HG03108 (cell line): ENCODE measurements at regions not wholly inside any gene's neighbourhood (a gene's known extent, or its start where the extent isn't known, plus 50 kb on each side); places are given as distances from the start of the nearest gene placed in this dataset.
A peak's percentile ranks its signal among the peaks of the same experiment; 100 is the strongest.

ENCODE experiments used
- ATAC-seq: cut with Tn5 transposase; IDR thresholded peaks from one replicate; pipeline ENCODE4 v1.9.1; 2021; ENCODE audit warnings: moderate library complexity; ENCODE audit not compliant: unreplicated experiment

DNA sequence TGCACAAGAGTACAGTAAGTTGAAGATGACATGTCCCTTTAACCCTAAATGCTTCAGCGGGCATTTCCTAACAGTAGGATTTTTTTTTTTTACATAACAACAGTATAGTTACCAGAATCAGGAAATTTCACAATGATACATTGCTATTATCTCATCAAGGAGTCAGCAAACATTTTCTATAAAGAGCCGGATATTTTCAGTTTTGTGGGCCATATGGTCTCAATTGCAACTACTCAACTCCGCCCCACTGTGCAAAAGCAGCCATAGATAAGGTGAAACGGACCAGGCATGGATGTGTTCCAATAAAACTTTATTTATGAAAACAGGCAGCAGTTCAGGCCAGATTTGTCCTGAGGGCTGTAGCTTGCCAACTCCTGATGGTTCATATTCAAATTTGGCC is 130.6 kb downstream of the SMAD6 start:
- ATAC-seq, result no peak

DNA sequence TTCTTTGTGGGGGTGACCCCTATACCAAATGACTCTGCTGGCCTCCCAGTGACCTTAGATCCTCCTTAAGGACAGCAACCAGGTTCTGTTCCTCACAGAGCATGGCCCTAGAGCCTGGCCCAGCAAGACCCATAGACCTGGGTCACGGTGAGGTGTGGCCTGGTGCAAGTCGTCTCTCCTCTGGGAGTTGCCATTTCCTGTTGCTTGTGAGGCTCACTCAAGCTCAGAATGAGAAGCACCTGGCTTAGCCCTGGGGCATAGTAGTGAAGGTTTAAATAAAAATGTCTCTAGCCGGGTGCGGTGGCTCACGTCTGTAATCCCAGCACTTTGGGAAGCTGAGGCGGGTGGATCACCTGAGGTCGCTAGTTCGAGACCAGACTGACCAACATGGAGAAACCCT is 131.3 kb downstream of the SMAD6 start:
- ATAC-seq, result peak; percentile 50

DNA sequence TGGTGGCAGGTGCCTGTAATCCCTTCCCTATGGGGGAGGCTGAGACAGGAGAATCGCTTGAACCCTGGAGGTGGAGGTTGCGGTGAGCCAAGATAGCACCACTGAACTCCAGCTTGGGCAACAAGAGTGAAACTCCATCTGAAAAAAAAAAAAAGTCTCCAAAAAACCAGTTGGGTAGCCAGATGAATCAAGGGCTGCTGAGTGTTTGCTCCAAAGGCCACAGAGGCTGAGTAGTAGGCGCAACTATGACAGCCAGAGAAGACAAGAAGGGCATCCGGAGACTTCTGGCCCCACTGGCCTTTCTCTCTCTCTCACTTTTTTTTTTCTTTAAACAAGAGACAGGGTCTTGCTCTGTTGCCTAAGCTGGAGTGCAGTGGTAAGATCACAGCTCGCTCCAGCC is 131.8 kb downstream of the SMAD6 start:
- no peak for ATAC-seq

DNA sequence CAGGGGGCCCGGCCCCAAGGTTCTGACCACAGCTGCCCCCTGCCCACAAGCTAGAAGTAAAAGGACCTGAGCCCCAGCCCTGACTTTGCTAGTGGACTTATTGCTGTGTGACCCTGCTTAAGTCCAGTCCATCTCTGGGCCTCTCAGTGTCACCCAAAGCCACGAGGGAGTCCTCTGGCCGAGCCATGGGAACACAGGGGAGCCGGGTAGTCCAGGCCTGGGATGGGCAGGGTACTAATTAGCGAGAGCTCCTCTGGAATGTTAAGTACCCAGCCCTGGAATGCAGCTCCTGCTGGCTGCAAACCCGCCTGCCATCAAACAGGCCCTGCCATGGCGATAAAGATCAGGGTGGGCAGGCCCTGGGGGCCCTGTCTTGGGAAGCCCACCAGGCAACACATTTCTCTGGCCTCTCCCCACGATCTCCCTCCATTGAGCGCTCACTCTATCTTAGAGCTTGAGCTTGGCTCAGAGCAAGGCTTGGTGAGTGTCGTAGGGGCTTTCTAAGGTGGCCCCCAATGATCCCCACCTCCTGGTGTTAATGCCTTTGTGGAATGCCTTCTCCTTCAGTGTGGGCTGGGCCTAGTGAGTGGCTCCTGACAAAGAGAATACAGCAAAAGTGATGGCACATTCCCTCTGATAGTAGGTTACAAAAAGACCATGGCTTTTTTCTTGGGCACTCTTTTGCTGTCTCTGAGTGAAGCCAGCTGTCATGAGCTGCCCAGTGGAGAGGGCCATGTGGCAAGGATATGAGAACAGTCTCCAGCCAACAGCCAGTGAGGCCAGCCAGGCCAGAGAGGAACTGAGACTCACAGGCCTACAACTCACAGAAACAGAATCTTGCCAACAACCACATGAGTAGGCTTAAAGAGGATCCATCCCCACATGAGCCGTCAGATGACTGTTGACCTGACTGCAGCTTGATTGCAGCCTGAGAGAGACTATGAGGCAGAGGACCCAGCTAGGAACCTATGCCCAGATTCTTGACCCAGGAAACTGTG is 133.1 kb downstream of the SMAD6 start:
- ATAC-seq, result no peak

DNA sequence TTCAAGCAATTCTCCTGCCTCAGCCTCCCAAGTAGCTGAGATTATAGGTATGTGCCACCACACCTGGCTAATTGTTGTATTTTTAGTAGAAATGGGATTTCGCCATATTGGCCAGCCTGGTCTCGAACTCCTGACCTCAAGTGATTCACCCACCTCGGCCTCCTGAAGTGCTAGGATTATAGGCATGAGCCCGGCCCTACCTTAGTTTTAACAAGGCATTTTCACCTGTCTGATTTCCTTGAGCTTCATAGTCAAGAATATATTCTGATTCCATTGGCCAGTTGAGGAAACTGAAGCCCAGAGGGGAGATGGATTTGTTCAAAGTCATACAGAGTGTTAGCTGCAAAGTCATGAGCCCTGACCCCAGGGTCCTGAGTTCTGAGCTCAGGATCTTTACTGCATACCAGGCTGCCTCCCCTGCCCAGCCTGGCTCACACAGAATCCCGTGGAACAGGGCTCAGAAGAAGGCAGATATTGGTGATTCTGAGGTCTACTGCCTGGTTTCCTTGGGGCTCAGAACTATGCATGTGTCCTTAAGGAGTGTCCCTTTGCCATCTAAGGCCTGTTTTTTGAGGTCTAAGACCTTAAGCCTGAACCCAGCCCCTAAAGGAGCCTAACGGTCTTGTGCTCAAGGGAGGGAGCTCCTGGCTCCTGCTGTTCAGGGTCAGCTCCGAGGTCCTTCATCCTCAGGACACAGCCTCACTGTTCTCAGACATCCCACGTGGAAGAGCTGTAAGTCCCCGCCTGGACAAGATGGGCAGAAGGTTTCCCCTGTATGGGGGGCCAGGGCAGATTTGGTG is 134.4 kb downstream of the SMAD6 start:
- no peak for ATAC-seq

DNA sequence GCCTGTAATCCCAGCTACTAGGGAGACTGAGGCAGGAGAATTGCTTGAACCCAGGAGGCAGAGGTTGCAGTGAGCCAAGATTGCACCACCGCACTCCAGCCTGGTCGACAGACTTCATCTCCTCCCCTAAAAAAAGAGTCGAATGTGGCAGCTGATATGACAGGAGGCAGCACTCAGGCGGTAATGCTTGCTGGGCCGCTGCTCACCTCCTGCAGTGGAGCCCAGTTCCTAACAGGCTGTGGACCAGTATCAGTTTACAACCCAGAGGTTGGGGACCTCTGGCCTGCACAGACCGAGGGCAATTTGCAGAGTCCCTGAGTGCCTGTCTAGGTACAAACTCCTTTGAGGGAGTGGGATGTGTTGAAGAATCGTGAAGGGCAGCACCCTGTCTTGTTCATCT is 136.2 kb downstream of the SMAD6 start:
- ATAC-seq, result no peak

DNA sequence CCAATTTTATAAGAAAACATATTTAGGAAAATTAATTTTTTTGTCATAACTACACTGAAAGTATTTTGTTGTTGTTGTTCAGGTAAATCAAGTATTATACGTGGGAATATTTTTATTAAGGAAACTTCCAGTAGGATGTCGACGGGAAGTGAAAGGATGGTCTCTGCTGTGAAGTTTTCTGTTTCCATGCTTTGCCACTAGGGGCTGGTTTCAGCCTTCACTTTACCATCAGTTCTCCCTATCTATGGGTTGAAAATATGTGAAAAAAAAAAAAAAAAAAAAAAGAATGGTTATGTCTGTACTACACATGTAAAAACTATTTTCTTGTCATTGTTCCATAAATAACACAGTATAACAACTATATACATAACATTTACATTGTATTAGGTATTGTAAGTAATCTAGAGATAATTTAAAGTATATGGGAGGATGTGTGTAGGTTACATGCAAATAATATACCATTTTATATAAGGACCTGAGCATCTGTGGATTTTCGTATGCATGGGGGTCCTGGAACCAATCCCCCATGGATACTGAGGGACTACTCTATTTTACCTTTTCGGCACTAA is 136.7 kb downstream of the SMAD6 start:
- ATAC-seq, result no peak

DNA sequence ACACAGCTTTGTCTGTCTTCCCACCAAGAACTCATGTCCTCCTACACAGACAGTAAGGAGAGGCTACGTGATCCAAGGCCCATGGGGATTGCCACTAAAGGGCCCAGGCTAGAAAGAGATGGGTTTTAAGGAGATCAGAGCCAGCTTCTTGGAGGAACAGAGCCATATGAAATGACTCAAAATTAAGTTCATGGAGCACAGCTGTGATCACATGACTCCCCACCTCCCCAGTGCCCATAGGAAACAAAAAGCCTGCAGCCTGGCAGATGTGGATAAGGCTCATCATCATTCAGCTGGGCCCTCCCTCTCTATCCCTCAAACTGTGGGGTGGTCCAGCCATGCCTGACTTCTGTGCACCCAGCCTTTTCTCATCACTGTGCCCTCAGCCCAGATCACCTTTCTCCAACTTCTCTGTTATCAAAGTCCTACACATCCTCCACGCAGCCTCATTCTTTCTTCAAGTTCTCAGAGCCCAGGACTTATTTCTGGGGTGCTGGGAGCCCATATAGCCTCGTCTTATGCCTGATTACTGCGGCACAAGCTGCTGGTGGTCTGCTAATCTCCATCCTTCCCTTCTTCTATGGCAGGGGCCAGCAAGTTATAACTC is 137.6 kb downstream of the SMAD6 start:
- no peak for ATAC-seq

DNA sequence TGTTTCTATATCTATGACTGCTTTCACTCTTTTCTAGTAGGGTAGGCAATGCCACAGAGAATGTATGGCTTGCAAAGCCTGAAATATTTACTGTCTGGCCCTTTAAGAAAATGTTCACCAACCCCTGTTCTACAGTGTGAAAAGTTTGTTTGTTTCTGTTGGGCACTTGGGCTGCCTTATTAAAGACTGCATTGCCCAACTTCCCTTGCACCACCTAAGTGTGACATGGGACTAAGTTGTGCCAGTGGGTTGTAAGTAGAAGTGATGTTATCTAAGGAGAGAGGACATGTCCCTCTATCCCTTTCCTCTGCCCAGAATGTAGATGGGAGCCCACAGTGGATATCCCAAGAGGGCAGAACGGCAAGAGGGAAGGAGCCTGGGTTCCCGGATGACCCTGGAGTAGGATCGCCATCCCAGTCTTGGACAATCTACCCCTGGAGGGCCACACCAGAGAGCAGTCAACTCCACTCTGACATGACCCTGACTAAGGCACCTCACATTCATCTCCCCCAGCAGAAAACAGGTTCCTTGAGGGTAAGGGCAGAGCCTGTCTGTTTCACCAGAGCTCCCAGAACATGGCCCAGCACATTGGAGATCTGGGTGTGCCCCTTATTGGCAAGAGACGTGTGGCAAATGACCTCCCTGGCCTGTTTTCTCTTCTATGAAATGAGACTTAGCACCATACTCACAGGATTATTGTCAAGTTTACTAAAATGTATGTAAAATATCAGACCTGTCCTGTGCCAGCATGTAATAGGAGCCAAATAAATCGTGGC is 138.8 kb downstream of the SMAD6 start:
- ATAC-seq, result no peak

DNA sequence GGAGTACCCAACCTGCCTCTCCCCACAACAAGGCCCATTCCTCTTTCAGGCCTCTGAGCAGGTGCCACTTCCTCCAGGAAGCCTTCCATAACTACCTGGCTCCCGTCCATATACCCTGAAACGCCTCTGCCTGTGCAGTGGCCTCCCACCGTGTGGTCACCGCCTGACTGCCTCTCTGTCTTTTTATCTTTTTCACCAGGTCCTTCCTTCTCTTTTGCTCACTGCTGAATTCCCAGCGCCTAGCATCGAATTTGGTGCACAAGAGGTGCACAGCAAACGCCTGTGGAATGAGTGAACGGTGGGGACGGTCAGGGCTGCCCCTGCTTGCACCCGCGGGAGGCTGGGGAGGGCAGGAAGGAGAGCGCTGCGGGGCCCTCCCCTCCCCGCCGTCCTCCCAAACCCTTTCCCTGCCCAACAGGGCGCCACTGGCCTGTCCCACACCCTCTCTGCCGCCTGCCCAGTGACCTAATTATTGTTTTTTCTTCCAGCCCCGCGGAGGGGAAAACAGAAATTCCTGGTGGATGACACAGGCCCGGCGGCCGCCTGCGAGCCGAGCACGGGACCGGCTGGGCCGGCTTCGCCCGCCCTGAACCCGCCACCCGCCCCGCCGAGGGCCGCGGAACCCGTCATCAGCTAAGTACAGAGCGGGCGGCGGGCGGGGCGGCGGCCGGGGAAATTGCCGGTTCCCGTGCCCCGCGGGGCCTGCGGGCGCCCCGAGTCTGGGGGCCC is 140.1 kb downstream of the SMAD6 start:
- ATAC-seq, result no peak

DNA sequence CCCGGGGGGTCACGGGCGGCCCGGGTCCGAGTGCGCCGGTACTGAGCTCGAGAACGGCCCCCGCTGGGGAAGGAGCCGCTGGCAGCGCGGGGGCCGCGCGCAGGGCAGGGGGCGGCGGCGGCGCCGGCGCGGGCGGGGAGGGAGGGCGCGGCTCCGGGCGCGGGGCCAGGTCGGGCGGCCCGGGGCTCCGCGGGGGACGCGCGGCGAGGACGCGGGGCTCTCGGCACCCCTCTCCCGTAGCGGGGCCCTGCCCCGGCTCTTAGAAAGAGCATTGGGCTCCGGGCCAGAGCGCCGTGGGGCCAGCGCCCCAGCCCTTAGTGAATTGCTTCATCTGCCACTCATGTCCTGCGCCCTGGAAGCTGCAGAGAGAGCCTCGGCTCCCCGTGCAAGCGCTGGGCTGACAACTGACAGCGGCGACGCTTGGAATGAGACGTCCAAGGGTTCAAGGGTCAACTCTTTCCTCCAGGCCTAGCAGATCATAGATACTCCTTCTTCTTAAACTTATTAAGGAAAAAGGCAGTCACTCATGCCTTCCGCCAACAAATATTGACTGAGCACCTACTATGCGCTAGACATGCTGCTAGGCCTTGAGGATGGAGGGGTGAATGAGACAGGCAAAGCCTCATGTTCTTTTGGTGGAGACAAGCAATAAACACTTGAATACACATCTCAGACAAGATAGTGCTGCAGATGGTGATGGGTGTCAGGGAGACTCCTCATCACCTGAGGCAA is 140.8 kb downstream of the SMAD6 start:
- ATAC-seq, result no peak

DNA sequence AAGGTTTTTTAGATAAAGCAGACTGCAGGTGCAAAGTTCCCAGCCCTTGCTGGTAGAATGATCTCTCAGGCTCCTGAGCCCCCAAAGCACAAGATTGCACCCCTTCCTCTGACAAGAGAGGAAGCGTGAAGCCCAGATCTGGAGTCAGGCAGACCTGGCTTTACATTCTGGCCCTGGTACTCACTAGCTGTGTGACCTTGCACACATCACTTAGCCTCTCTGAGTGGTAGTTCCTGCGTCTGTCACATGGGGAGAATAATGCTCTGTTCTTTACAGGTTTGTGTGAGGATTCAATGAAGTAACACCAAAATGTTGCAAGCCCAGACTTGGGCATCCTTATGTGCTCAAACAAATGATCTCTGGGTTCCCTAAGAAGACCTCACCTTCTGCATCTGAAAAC is 141.5 kb downstream of the SMAD6 start:
- ATAC-seq, result no peak

DNA sequence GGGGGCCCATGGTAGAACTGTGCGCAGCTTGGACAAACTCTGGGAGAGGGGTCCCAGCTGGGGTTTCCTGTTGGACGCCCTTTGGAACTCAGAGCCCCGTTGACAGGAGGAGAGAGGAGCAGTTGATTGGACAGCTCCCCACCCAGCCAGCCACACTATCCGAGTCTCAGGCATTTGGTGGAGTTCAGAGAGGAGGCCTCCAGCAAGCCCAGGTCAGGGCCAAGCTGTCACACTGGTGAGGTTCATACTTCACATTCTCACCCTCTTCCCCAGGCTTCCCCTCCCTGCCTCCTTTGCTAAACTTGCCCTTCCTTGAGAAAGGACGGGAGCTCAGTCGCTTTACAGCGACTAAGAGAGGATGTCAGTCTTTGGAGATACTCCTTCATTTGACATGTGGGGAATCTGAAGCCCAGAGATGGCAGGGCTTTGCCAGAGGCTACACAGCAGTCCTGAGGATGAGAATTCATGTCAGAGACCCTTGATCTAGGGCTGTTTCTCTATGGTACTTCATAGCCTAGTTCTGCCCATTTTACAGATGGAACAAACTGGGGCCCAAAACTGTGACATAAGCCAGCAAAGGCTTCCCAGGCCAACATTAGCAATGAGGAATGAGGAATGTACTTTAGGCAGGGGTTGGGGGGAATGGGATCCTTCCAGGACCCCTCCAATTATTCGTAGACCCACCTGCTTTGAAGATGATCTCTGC is 142.2 kb downstream of the SMAD6 start:
- no peak for ATAC-seq

DNA sequence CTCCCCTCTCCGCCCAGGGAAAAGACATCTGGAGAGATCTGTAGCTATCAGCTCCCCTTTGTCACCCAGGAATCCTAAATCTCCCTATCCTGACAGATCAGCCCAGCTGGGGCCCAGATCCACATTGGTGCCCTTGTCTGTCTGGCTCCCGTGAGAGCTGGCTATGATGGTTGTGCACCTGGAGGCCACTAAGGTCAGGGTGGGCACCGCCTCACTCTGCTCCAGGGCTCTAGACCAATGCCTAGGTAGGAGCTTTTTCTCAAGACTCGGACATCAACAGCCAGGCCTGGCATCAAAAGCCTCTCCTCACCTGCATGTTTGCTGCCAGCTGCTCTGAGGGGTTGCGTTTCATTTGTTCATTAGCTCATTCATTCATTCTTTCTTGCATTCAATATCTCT is 142.7 kb downstream of the SMAD6 start:
- ATAC-seq, result no peak

DNA sequence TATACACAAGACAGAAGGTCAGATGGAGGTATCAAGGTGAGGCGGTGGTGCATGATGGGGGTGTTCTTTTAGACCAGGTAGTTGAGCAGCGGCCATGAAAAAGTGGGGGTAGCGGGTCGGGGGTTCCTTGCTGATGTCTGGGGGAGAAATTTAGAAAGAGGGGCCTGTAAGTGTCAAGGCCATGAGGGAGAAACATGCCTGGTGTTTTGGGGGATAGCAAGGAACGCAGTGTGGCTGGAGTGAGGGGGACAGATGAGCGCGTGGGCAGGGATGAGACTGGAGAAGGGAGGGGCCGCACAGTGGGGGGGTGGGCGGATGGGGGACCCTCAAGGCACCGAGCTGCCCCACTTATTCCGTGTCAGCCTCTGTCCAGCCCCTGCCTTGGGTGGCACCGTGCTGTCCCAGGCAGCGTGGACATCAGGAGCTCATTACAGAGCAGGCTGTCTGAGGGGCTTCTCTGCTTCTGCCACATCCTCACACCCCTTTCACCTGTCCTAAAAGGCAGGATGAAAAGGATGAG is 143.3 kb downstream of the SMAD6 start:
- ATAC-seq, result no peak

DNA sequence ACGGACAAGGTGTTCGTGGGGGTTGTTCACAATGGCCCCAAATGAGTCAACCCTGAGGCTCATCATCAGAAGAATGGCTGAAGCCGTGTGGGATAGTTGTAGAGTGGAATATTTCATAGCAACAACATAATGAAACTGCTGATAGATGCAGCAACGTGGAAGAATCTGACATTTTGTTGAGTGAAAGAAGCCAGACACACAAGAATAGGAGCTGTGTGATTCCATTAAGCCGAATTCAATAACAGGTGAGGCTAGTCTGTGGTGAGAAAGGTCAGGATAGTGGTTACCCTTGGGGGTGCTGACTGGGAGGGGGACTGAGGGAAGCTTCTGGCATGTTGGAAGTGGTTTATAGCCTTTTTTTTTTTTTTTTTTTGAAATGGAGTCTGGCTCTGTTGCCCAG is 144.0 kb downstream of the SMAD6 start:
- no peak for ATAC-seq

DNA sequence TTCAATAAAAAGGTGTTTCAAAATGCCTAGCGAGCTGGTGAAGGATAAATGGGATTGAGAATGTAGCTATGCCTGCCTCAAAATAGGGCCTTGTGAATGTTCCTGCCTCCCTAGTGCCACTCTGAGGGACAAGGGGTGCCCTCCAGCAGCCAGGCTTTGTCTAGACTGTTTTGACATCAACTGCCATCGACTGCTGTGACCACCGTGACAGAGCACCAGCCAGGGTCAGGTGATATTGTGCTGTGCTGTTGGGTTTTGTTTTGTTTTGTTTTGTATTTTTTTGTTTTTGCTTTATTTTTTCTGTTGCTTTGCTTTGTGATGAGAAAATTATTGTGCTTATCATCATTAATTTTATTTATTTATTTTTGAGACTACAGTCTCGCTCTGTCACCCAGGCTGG is 144.8 kb downstream of the SMAD6 start:
- ATAC-seq, result no peak

DNA sequence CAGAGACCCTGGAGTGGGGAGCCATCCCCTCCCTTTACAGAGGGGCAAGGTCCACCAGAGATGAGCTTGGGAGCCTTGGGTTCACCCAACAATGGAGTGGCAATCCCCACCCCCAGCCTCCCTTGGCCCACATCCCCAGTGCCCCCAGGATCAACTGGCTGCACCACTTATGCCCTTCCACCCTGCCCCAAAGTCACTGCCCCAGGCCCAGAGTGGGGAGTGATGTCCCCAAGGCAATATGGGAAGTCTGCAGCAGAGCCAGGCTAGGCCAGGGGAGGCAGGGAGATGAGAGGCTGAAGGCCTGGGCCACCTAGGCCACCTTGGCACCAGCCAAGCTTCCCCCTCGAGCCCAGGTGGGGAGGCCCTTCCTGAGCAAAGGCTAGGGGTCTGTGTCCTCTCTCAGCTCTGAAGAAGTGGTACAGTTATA is 145.5 kb downstream of the SMAD6 start:
- no peak for ATAC-seq
